C4-2B (cell line): ENCODE measurements at regions not wholly inside any gene's neighbourhood (a gene's known extent, or its start where the extent isn't known, plus 50 kb on each side); places are given as distances from the start of the nearest gene placed in this dataset.

Experiments
- CTCF ChIP-seq: fragments of 450-650 bp; conservative IDR thresholded peaks from 2 replicates; pipeline ENCODE4 v1.5.1; 2017; ENCODE audit warnings: mild to moderate bottlenecking
- ZFX ChIP-seq: fragments of 450-650 bp; IDR thresholded peaks from 2 replicates; pipeline ENCODE4 v1.6.1; 2017

GRCh38 chr1:187197685-187198084, 368.9 kb downstream of the PLA2G4A start:
- no peak for TF ChIP-seq CTCF
- no peak for TF ChIP-seq ZFX
